ENCODE measurements at regions not wholly inside any gene's neighbourhood (a gene's known extent, or its start where the extent isn't known, plus 50 kb on each side); places are given as distances from the start of the nearest gene placed in this dataset.

DNA sequence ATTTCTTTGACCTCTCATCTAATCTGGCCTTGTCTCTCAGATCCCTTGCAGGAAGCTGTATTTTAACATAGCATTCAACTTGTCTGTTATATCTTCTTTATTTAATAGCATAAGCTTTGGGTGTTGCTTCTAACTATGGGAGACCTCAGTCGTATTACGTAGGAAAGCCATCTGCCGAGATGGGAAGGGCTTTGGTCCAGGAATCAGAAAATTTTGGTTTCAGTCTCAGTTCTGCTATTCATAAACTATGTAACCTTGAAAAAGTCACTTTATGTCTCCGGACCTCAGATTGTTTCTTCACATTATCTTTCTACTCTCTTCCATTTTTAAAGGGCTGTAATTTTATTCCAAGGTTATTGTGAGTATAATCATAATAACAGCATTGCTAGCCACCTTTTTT is 297.7 kb downstream of the SATB2 start:
- Histone ChIP-seq H3K9me2 (replicated peaks; ENCODE audit: insufficient read depth) (no peaks in the 10 kb centered on the region), H3K36me3 (replicated peaks; ENCODE audit: insufficient read depth, low read depth) (no peaks in the 10 kb centered on the region), H3K4me3 (no peak overlapping the region), H3K79me2 (no peaks in the 10 kb centered on the region), H3K4me2 (no peak overlapping the region), H3K9me3 (ENCODE audit: low read depth) (no peaks in the 10 kb centered on the region), H3K4me1 (ENCODE audit: insufficient read depth) (no peaks in the 10 kb centered on the region), H3K27me3 (no peaks in the 10 kb centered on the region), H2AFZ (no peak overlapping the region), H4K20me1 (ENCODE audit: insufficient read depth, poor library complexity, severe bottlenecking) (no peaks in the 10 kb centered on the region), H3K27ac (no peak overlapping the region)
- WGBS (ENCODE audit: low lambda C conversion rate, missing lambda C conversion rate): 80% methylated on average over 4 of the region's 4 CpGs
- DNase-seq (ENCODE audit: low spot score): no peak
- TF ChIP-seq EZH2phosphoT487 (IDR thresholded peaks at IDR 0.05; ENCODE audit: low read depth, severe bottlenecking, unreplicated experiment) (no peak), EZH2 (IDR thresholded peaks at IDR 0.05; ENCODE audit: borderline replicate concordance) (no peak)
- TF ChIP-seq, protein P1, sequence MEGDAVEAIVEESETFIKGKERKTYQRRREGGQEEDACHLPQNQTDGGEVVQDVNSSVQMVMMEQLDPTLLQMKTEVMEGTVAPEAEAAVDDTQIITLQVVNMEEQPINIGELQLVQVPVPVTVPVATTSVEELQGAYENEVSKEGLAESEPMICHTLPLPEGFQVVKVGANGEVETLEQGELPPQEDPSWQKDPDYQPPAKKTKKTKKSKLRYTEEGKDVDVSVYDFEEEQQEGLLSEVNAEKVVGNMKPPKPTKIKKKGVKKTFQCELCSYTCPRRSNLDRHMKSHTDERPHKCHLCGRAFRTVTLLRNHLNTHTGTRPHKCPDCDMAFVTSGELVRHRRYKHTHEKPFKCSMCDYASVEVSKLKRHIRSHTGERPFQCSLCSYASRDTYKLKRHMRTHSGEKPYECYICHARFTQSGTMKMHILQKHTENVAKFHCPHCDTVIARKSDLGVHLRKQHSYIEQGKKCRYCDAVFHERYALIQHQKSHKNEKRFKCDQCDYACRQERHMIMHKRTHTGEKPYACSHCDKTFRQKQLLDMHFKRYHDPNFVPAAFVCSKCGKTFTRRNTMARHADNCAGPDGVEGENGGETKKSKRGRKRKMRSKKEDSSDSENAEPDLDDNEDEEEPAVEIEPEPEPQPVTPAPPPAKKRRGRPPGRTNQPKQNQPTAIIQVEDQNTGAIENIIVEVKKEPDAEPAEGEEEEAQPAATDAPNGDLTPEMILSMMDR (IDR thresholded peaks at IDR 0.05; ENCODE audit: poor library complexity): no peak

DNA sequence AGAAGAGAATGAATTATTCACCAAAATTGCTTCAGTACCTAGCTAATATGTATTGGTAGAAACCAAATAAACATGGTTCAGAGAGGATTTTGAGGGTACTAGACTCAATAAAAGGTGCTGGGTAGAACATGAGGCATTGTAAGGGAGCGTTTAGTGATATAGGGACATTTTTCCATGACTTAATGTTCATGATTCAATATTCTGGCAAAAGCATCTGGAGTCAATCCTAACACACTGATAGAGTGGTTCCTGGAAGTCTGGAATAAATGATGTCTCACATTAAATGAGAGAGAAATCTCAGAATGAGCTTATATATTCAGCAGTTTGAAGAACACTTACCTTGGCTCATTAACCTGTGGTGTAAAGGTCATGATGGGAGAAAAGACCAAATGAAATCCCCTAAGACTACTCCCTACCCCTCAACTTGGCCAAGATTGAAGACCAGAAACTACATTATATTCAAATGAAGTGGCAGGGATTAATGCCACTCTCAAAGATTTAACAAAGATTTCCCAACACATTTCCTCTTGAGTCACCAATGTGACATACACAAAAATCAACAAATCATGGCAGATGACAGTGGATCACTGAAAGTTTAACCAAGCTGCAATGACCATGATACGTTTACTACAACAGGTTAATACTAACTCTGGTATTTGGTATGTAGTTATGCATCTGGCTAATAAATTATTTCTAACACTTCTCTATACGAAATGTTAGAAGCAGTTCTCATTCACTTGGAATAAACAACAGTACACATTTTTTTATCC is 309.5 kb downstream of the SATB2 start:
- WGBS (ENCODE audit: low lambda C conversion rate, missing lambda C conversion rate): 85% methylated on average over 3 of the region's 3 CpGs
- no peaks in the 10 kb centered on the region for H3K27me3 ChIP-seq
- H3K4me2 ChIP-seq: no peak overlapping the region
- H3K79me2 ChIP-seq: no peaks in the 10 kb centered on the region
- no peaks in the 10 kb centered on the region for H3K4me1 ChIP-seq (ENCODE audit: insufficient read depth)
- no peaks in the 10 kb centered on the region for H4K20me1 ChIP-seq (ENCODE audit: insufficient read depth, poor library complexity, severe bottlenecking)
- no peak overlapping the region for H3K27ac ChIP-seq
- H3K9me2 ChIP-seq (replicated peaks; ENCODE audit: insufficient read depth): no peaks in the 10 kb centered on the region
- no peak overlapping the region for H2AFZ ChIP-seq
- H3K4me3 ChIP-seq: no peak overlapping the region
- TF ChIP-seq, protein P1 (IDR thresholded peaks at IDR 0.05; ENCODE audit: poor library complexity): no peak
- TF ChIP-seq EZH2 (IDR thresholded peaks at IDR 0.05; ENCODE audit: borderline replicate concordance) (no peak), EZH2phosphoT487 (IDR thresholded peaks at IDR 0.05; ENCODE audit: low read depth, severe bottlenecking, unreplicated experiment) (no peak)
- no peak for DNase-seq (ENCODE audit: low spot score)
- no peaks in the 10 kb centered on the region for H3K36me3 ChIP-seq (replicated peaks; ENCODE audit: insufficient read depth, low read depth)
- H3K9me3 ChIP-seq (ENCODE audit: low read depth): no peaks in the 10 kb centered on the region

DNA sequence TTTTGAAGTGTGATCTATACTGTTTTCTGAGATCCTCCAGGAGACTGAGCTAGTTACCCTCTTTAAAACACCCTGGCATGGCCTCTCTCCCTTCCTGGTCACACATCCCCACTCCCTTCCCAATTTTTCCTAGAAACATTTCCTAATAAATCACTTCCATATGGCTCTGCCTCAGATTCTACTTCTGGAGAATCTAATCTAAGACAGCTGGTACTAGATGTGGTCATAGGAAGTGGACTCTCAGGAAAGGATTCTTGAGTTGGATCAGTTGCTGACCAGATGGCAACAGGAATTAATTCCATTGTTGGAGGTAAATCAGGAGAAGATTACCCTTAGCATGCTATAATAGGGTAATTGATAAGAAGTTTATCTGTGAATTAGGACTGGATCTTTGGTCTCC is 310.5 kb downstream of the SATB2 start:
- no peak overlapping the region for H3K4me3 ChIP-seq
- H3K9me2 ChIP-seq (replicated peaks; ENCODE audit: insufficient read depth): no peaks in the 10 kb centered on the region
- TF ChIP-seq EZH2phosphoT487 (IDR thresholded peaks at IDR 0.05; ENCODE audit: low read depth, severe bottlenecking, unreplicated experiment): no peak
- TF ChIP-seq, protein P1 (IDR thresholded peaks at IDR 0.05; ENCODE audit: poor library complexity): no peak
- no peak for TF ChIP-seq EZH2 (IDR thresholded peaks at IDR 0.05; ENCODE audit: borderline replicate concordance)
- H3K27ac ChIP-seq: no peak overlapping the region
- H3K4me2 ChIP-seq: no peak overlapping the region
- no peaks in the 10 kb centered on the region for H4K20me1 ChIP-seq (ENCODE audit: insufficient read depth, poor library complexity, severe bottlenecking)
- no peak for DNase-seq (ENCODE audit: low spot score)
- H3K36me3 ChIP-seq (replicated peaks; ENCODE audit: insufficient read depth, low read depth): no peaks in the 10 kb centered on the region
- H3K27me3 ChIP-seq: no peaks in the 10 kb centered on the region
- H2AFZ ChIP-seq: no peak overlapping the region
- no peaks in the 10 kb centered on the region for H3K4me1 ChIP-seq (ENCODE audit: insufficient read depth)
- H3K9me3 ChIP-seq (ENCODE audit: low read depth): no peaks in the 10 kb centered on the region
- H3K79me2 ChIP-seq: no peaks in the 10 kb centered on the region

Data from hepatocyte (in vitro differentiated cells).